HepG2 (cell line): ENCODE measurements at regions not wholly inside any gene's neighbourhood (a gene's known extent, or its start where the extent isn't known, plus 50 kb on each side); places are given as distances from the start of the nearest gene placed in this dataset.

Source experiments
- ATAC-seq: fragments of 200-7000 bp; cut with Tn5 transposase; 3 replicates; pipeline ENCODE4 v1.9.1; 2020; ENCODE audit warnings: mild to moderate bottlenecking, moderate library complexity
- BruUV-seq: library from RNA; stranded (reverse); fragments of 400-500 nt; replicated peaks from 2 replicates; lab custom pipeline; 2021; lab: Mats Ljungman, UMichigan
- CTCF ChIA-PET: fragments of 300-600 bp; formaldehyde crosslinking; extraction: SDS; loops from one replicate; lab custom pipeline; 2021; ENCODE audit warnings: low total read pairs, inconsistent platforms, low intra/inter-chr PET ratio; lab: Yijun Ruan, JAX
- POLR2A ChIA-PET: fragments of 350-600 bp; sonication (Branson Sonifier 250); formaldehyde crosslinking; loops from one replicate; lab custom pipeline; 2020; ENCODE audit warnings: antibody characterized with exemption, inconsistent platforms; lab: Yijun Ruan, JAX
- DNase-seq: peaks from one replicate; pipeline ENCODE4 v3.0.0-alpha.2; 2015; ENCODE audit warnings: low spot score
- FAIRE-seq: peaks from 3 replicates; lab custom pipeline; 2011; peaks lifted over from hg19 to GRCh38; lab: Jason Lieb, UNC
- H2AFZ ChIP-seq: one replicate; pipeline ENCODE4 v1.6.1; 2011; ENCODE audit warnings: low read length, inconsistent platforms
- H3K27ac ChIP-seq: fragments of 300-600 bp; 3 replicates; pipeline ENCODE4 v1.8.0; 2011; ENCODE audit warnings: mixed run types, mild to moderate bottlenecking, mixed read lengths, low read length, inconsistent platforms; ENCODE audit not compliant: insufficient read depth; ENCODE audit errors: extremely low read length
- H3K27me3 ChIP-seq, 2 experiments: fragments of 200-600 bp in 1 of 2; 2 replicates in 1 of 2; 3 replicates in 1 of 2; pipeline versions ENCODE4 v1.6.0 to v1.8.0; 2011; ENCODE audit warnings: low read length in 2 of 2, mild to moderate bottlenecking in 2 of 2, moderate library complexity in 2 of 2, inconsistent platforms in 1 of 2; ENCODE audit not compliant: insufficient read depth in 2 of 2, control insufficient read depth in 1 of 2
- H3K36me3 ChIP-seq, 2 experiments: fragments of 200-600 bp in 1 of 2; replicated peaks in 1 of 2; 2 replicates in 1 of 2; 3 replicates in 1 of 2; pipeline versions ENCODE4 v1.5.1 to v1.8.0; 2011; ENCODE audit warnings: low read length in 2 of 2, inconsistent platforms in 1 of 2; ENCODE audit not compliant: insufficient read depth in 2 of 2, control insufficient read depth in 1 of 2
- H3K4me1 ChIP-seq: 2 replicates; pipeline ENCODE4 v1.5.1; 2012; ENCODE audit warnings: low read length, inconsistent platforms; ENCODE audit not compliant: insufficient read depth
- H3K4me2 ChIP-seq: 2 replicates; pipeline ENCODE4 v1.6.0; 2011; ENCODE audit warnings: low read depth, low read length, inconsistent platforms
- H3K4me3 ChIP-seq, 3 experiments: fragments of 200-600 bp in 1 of 3; sonication (generic), shearing (Covaris generic) in 1 of 3; replicated peaks in 1 of 3; 2 replicates each; pipeline ENCODE4 v1.5.1; 2011 to 2016; ENCODE audit warnings: low read length in 3 of 3, inconsistent platforms in 2 of 3, low read depth in 2 of 3, mild to moderate bottlenecking in 2 of 3, control low read depth in 1 of 3, mixed read lengths in 1 of 3; ENCODE audit not compliant: insufficient read depth in 1 of 3
- H3K79me2 ChIP-seq: one replicate; pipeline ENCODE4 v1.6.1; 2011; ENCODE audit warnings: low read length, inconsistent platforms; ENCODE audit not compliant: insufficient read depth
- H3K9ac ChIP-seq: 2 replicates; pipeline ENCODE4 v1.6.0; 2011; ENCODE audit warnings: mild to moderate bottlenecking, low read depth, low read length, inconsistent platforms; ENCODE audit not compliant: insufficient read depth
- H3K9me3 ChIP-seq: 2 replicates; pipeline ENCODE4 v1.5.1; 2012; ENCODE audit warnings: mild to moderate bottlenecking, low read length
- H4K20me1 ChIP-seq: 2 replicates; pipeline ENCODE4 v1.6.0; 2011; ENCODE audit warnings: inconsistent platforms, mild to moderate bottlenecking, low read length, moderate library complexity; ENCODE audit not compliant: insufficient read depth
- AGO1 ChIP-seq: fragments of 200-400 bp; formaldehyde crosslinking; IDR thresholded peaks from 2 replicates; pipeline ENCODE4 v1.6.1; 2017; ENCODE audit warnings: mild to moderate bottlenecking, low read depth, low read length, moderate library complexity; ENCODE audit not compliant: poor library complexity, severe bottlenecking
- BRD4 ChIP-seq: sonication (generic); formaldehyde crosslinking; IDR thresholded peaks from 2 replicates; pipeline ENCODE4 v1.4.0; 2020; ENCODE audit warnings: missing genetic modification reagents
- CCDC6 ChIP-seq: sonication (generic); formaldehyde crosslinking; IDR thresholded peaks from 2 replicates; pipeline ENCODE4 v1.8.1; 2022; ENCODE audit warnings: mild to moderate bottlenecking, missing genetic modification reagents, moderate library complexity
- FOXK1 ChIP-seq: sonication (generic); formaldehyde crosslinking; IDR thresholded peaks from 2 replicates; pipeline ENCODE4 v1.4.0; 2020; ENCODE audit warnings: low read depth, missing genetic modification reagents, borderline replicate concordance
- KLF13 ChIP-seq: sonication (generic); formaldehyde crosslinking; IDR thresholded peaks from 2 replicates; pipeline ENCODE4 v1.4.0; 2020; ENCODE audit warnings: mild to moderate bottlenecking, missing genetic modification reagents
- NCOA2 ChIP-seq: sonication (generic); formaldehyde crosslinking; IDR thresholded peaks from 2 replicates; pipeline ENCODE4 v1.8.0; 2022; ENCODE audit warnings: inconsistent platforms
- NFKB2 ChIP-seq: sonication (generic); formaldehyde crosslinking; IDR thresholded peaks from 2 replicates; pipeline ENCODE4 v1.4.0; 2020; ENCODE audit warnings: missing genetic modification reagents, borderline replicate concordance
- SP5 ChIP-seq: IDR thresholded peaks from 2 replicates; pipeline ENCODE4 v1.6.1; 2016; ENCODE audit warnings: low read depth, borderline replicate concordance
- SPEN ChIP-seq: sonication (generic); formaldehyde crosslinking; IDR thresholded peaks from 2 replicates; pipeline ENCODE4 v1.5.1; 2020; ENCODE audit warnings: low read depth, mild to moderate bottlenecking, missing genetic modification reagents
- ZNF253 ChIP-seq: sonication (generic); formaldehyde crosslinking; IDR thresholded peaks from 2 replicates; pipeline ENCODE4 v1.8.0; 2022; ENCODE audit warnings: mild to moderate bottlenecking, missing genetic modification reagents, borderline replicate concordance
- ZNF430 ChIP-seq: sonication (generic); formaldehyde crosslinking; IDR thresholded peaks from 2 replicates; pipeline ENCODE4 v1.9.0; 2021; ENCODE audit warnings: mild to moderate bottlenecking, missing genetic modification reagents
- ZNF558 ChIP-seq: sonication (generic); formaldehyde crosslinking; IDR thresholded peaks from 2 replicates; pipeline ENCODE4 v1.9.0; 2022; ENCODE audit warnings: mild to moderate bottlenecking, missing genetic modification reagents, borderline replicate concordance
- WGBS: methylation state at CpG from one replicate; pipeline ENCODE4 v1.1.6; 2017; ENCODE audit warnings: low lambda C conversion rate; 5-methylcytosine and 5-hydroxymethylcytosine counted together
- in situ Hi-C: cut with HindIII; loops from 2 replicates; pipeline ENCODE4 v1.10.0; 2017; ENCODE audit warnings: low pct_unique_long_range_greater_than_20kb; ENCODE audit not compliant: extremely low pct_ligation_motif_present
- intact Hi-C: fragments of 100-400 bp; cut with micrococcal nuclease; formaldehyde crosslinking; loops from one replicate; pipeline ENCODE4 v1.10.0; 2022; ENCODE audit not compliant: unreplicated experiment
- TF ChIP-seq, protein P1 (sequence below): sonication (generic); formaldehyde crosslinking; IDR thresholded peaks from 2 replicates; pipeline ENCODE4 v1.4.0; 2020; ENCODE audit warnings: mild to moderate bottlenecking, low read depth, missing genetic modification reagents
- TF ChIP-seq, protein P2 (sequence below): fragments of 450-650 bp; IDR thresholded peaks from 2 replicates; pipeline ENCODE4 v1.6.1; 2016
- TF ChIP-seq, protein P3 (sequence below): sonication (generic); formaldehyde crosslinking; conservative IDR thresholded peaks from 2 replicates; pipeline ENCODE4 v1.4.0; 2020; ENCODE audit warnings: missing genetic modification reagents
- TF ChIP-seq, protein P4 (sequence below): sonication (generic); formaldehyde crosslinking; IDR thresholded peaks from 2 replicates; pipeline ENCODE4 v1.4.0; 2020; ENCODE audit warnings: missing genetic modification reagents

DNA sequence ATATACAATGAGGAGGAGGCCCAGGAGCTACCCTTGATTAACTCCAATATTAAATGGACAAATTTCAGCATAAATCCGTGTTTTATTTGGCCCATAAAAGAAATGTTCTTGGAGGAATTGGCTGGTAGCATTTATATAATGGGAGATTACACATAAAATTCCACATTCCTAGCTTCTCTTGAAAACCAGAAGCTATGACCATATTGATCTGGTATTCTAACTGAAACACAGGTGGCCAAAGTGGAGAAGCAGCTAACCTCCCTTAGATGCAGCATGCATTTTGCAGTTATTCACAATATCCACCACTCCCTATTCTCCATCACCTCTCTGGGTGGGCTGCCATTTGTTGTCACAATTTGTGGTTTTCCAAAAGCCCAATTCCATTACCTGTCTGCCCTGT, 148.8 kb upstream of the CACNA2D1 start:
- Histone ChIP-seq H4K20me1 (no peaks in the 10 kb centered on the region), H3K4me1 (no peaks in the 10 kb centered on the region), H3K27me3 (no peaks in the 10 kb centered on the region), H3K79me2 (no peaks in the 10 kb centered on the region), H3K36me3 (no peaks in the 10 kb centered on the region), H3K9ac (no peak overlapping the region), H3K27ac (no peak overlapping the region), H2AFZ (no peak overlapping the region), H3K9me3 (no peaks in the 10 kb centered on the region), H3K4me2 (no peak overlapping the region), H3K4me3 (no peak overlapping the region)
- in situ Hi-C loops, result no loop called here
- TF ChIP-seq, protein P1, sequence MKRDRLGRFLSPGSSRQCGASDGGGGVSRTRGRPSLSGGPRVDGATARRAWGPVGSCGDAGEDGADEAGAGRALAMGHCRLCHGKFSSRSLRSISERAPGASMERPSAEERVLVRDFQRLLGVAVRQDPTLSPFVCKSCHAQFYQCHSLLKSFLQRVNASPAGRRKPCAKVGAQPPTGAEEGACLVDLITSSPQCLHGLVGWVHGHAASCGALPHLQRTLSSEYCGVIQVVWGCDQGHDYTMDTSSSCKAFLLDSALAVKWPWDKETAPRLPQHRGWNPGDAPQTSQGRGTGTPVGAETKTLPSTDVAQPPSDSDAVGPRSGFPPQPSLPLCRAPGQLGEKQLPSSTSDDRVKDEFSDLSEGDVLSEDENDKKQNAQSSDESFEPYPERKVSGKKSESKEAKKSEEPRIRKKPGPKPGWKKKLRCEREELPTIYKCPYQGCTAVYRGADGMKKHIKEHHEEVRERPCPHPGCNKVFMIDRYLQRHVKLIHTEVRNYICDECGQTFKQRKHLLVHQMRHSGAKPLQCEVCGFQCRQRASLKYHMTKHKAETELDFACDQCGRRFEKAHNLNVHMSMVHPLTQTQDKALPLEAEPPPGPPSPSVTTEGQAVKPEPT (CRISPR knock-in tag), result no peak
- TF ChIP-seq NFKB2 (no peak), NCOA2 (CRISPR knock-in tag) (no peak), AGO1 (no peak), BRD4 (CRISPR knock-in tag) (no peak), CCDC6 (CRISPR knock-in tag) (no peak), FOXK1 (no peak), SP5 (CRISPR knock-in tag) (no peak), ZNF558 (CRISPR knock-in tag) (no peak), ZNF253 (CRISPR knock-in tag) (no peak), ZNF430 (CRISPR knock-in tag) (no peak), SPEN (CRISPR knock-in tag) (no peak), KLF13 (CRISPR knock-in tag) (no peak)
- TF ChIP-seq, protein P2, sequence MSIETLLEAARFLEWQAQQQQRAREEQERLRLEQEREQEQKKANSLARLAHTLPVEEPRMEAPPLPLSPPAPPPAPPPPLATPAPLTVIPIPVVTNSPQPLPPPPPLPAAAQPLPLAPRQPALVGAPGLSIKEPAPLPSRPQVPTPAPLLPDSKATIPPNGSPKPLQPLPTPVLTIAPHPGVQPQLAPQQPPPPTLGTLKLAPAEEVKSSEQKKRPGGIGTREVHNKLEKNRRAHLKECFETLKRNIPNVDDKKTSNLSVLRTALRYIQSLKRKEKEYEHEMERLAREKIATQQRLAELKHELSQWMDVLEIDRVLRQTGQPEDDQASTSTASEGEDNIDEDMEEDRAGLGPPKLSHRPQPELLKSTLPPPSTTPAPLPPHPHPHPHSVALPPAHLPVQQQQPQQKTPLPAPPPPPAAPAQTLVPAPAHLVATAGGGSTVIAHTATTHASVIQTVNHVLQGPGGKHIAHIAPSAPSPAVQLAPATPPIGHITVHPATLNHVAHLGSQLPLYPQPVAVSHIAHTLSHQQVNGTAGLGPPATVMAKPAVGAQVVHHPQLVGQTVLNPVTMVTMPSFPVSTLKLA, result no peak
- TF ChIP-seq, protein P3, sequence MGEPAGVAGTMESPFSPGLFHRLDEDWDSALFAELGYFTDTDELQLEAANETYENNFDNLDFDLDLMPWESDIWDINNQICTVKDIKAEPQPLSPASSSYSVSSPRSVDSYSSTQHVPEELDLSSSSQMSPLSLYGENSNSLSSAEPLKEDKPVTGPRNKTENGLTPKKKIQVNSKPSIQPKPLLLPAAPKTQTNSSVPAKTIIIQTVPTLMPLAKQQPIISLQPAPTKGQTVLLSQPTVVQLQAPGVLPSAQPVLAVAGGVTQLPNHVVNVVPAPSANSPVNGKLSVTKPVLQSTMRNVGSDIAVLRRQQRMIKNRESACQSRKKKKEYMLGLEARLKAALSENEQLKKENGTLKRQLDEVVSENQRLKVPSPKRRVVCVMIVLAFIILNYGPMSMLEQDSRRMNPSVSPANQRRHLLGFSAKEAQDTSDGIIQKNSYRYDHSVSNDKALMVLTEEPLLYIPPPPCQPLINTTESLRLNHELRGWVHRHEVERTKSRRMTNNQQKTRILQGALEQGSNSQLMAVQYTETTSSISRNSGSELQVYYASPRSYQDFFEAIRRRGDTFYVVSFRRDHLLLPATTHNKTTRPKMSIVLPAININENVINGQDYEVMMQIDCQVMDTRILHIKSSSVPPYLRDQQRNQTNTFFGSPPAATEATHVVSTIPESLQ, result no peak
- TF ChIP-seq, protein P4, sequence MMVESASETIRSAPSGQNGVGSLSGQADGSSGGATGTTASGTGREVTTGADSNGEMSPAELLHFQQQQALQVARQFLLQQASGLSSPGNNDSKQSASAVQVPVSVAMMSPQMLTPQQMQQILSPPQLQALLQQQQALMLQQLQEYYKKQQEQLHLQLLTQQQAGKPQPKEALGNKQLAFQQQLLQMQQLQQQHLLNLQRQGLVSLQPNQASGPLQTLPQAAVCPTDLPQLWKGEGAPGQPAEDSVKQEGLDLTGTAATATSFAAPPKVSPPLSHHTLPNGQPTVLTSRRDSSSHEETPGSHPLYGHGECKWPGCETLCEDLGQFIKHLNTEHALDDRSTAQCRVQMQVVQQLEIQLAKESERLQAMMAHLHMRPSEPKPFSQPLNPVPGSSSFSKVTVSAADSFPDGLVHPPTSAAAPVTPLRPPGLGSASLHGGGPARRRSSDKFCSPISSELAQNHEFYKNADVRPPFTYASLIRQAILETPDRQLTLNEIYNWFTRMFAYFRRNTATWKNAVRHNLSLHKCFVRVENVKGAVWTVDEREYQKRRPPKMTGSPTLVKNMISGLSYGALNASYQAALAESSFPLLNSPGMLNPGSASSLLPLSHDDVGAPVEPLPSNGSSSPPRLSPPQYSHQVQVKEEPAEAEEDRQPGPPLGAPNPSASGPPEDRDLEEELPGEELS, result no peak
- POLR2A ChIA-PET, result no interaction called here
- FAIRE-seq, result no peak
- CTCF ChIA-PET, result no interaction called here
- intact Hi-C loops, result no loop called here
- no peak for DNase-seq
- 0% methylated on average over 1 of the region's 1 CpG for WGBS
- no TSS peak for BruUV-seq
- no peak for ATAC-seq
